Jurkat, Clone E6-1 (cell line): ENCODE measurements at regions not wholly inside any gene's neighbourhood (a gene's known extent, or its start where the extent isn't known, plus 50 kb on each side); places are given as distances from the start of the nearest gene placed in this dataset.

ENCODE experiments used
- DNase-seq: peaks from one replicate; pipeline ENCODE4 v3.0.0-alpha.2; 2011; ENCODE audit warnings: low read depth, low spot score
- H3K4me3 ChIP-seq: 2 replicates; pipeline ENCODE4 v1.5.1; 2011; ENCODE audit warnings: mild to moderate bottlenecking, low read length, control low read depth, moderate library complexity

- H3K4me3 ChIP-seq: no peak overlapping the region
- DNase-seq: no peak
Measured at GRCh38 chr6:22788038-22788437, 218.7 kb downstream of the HDGFL1 start.

- no peak for DNase-seq
Measured at GRCh38 chr6:22789315-22789714, 219.9 kb downstream of the HDGFL1 start.

GRCh38 chr6:22794844-22795243 is 225.5 kb downstream of the HDGFL1 start:
- no peak overlapping the region for H3K4me3 ChIP-seq
- no peak for DNase-seq

More at GRCh38 chr6:22789315-22789714, 219.9 kb downstream of the HDGFL1 start:
- H3K4me3 ChIP-seq: no peak overlapping the region

- DNase-seq: no peak
- no peak overlapping the region for H3K4me3 ChIP-seq
Measured at GRCh38 chr6:22800451-22800850, 231.1 kb downstream of the HDGFL1 start.

GRCh38 chr6:22801831-22802230 is 232.5 kb downstream of the HDGFL1 start:
- no peak for DNase-seq

GRCh38 chr6:22804620-22805261 is 235.4 kb downstream of the HDGFL1 start:
- H3K4me3 ChIP-seq: no peak overlapping the region
- no peak for DNase-seq

More at GRCh38 chr6:22801831-22802230, 232.5 kb downstream of the HDGFL1 start:
- no peak overlapping the region for H3K4me3 ChIP-seq

GRCh38 chr6:22807261-22807660 is 237.9 kb downstream of the HDGFL1 start:
- no peak for DNase-seq
- H3K4me3 ChIP-seq: no peak overlapping the region

- H3K4me3 ChIP-seq: no peak overlapping the region
- no peak for DNase-seq
Measured at GRCh38 chr6:22807818-22808217, 238.5 kb downstream of the HDGFL1 start.

- no peak for DNase-seq
Measured at GRCh38 chr6:22808466-22808865, 239.1 kb downstream of the HDGFL1 start.

GRCh38 chr6:22809370-22809769 is 240.0 kb downstream of the HDGFL1 start:
- DNase-seq: no peak
- H3K4me3 ChIP-seq: no peak overlapping the region

More at GRCh38 chr6:22808466-22808865, 239.1 kb downstream of the HDGFL1 start:
- H3K4me3 ChIP-seq: no peak overlapping the region

- no peak overlapping the region for H3K4me3 ChIP-seq
- no peak for DNase-seq
Measured at GRCh38 chr6:22819209-22819608, 249.8 kb downstream of the HDGFL1 start.

- no peak for DNase-seq
- no peak overlapping the region for H3K4me3 ChIP-seq
Measured at GRCh38 chr6:22821664-22822320, 252.4 kb downstream of the HDGFL1 start.

GRCh38 chr6:22825210-22825609 is 255.8 kb downstream of the HDGFL1 start:
- H3K4me3 ChIP-seq: no peak overlapping the region
- no peak for DNase-seq

- DNase-seq: no peak
- H3K4me3 ChIP-seq: no peak overlapping the region
Measured at GRCh38 chr6:22826961-22827360, 257.6 kb downstream of the HDGFL1 start.

- DNase-seq: no peak
- no peak overlapping the region for H3K4me3 ChIP-seq
Measured at GRCh38 chr6:22827760-22828159, 258.4 kb downstream of the HDGFL1 start.

- DNase-seq: peak; percentile 24
- no peak overlapping the region for H3K4me3 ChIP-seq
Measured at GRCh38 chr6:22828179-22829062, 259.1 kb downstream of the HDGFL1 start.

- no peak overlapping the region for H3K4me3 ChIP-seq
- no peak for DNase-seq
Measured at GRCh38 chr6:22829070-22829469, 259.7 kb downstream of the HDGFL1 start.

- no peak overlapping the region for H3K4me3 ChIP-seq
- no peak for DNase-seq
Measured at GRCh38 chr6:22830463-22830862, 261.1 kb downstream of the HDGFL1 start.

GRCh38 chr6:22833191-22833590 is 263.8 kb downstream of the HDGFL1 start:
- H3K4me3 ChIP-seq: no peak overlapping the region
- no peak for DNase-seq

- no peak for DNase-seq
- no peak overlapping the region for H3K4me3 ChIP-seq
Measured at GRCh38 chr6:22838345-22838744, 269.0 kb downstream of the HDGFL1 start.
